ENCODE measurements at regions not wholly inside any gene's neighbourhood (a gene's known extent, or its start where the extent isn't known, plus 50 kb on each side); places are given as distances from the start of the nearest gene placed in this dataset.
A peak's percentile ranks its signal among the peaks of the same experiment; 100 is the strongest.

- no peak for FAIRE-seq
- CTCF ChIA-PET (ENCODE audit: partially characterized antibody), result interaction anchor here (0.7 to 2.6 kb wide), 10 partner anchors 8 to 277 kb away, joined by 3 to 16 read pairs (median 4); no protein-coding TSS in a partner anchor
- TF ChIP-seq CTCF (IDR thresholded peaks at IDR 0.05; ENCODE audit: control extremely low read depth in 1 of 3, insufficient read depth in 1 of 3, low read depth in 1 of 3, low read length in 3 of 3) (peak; percentile 32 to 36 (median 32)), CHD1 (IDR thresholded peaks at IDR 0.05; ENCODE audit: low read depth, low read length) (no peak)
These were observed 170.5 kb upstream of the RGS17 start for GRCh38 chr6:153301602-153302001.

More at GRCh38 chr6:153301602-153302001, 170.5 kb upstream of the RGS17 start:
- peaks cover 0 to 2% (median 0%) of the 10 kb centered on the region in 4 experiments; a peak in 1 of 7 replicates for H3K4me1 ChIP-seq (replicated peaks in 1 of 4; ENCODE audit: control insufficient read depth in 3 of 4, insufficient read depth in 4 of 4, low read length in 3 of 4)
- H4K5ac ChIP-seq (ENCODE audit: insufficient read length, low read depth, low read length), result no peak overlapping the region
- no peak overlapping the region for H3K18ac ChIP-seq (ENCODE audit: extremely low read depth, low read length)
- no peak overlapping the region for H3K9ac ChIP-seq (replicated peaks in 1 of 4; ENCODE audit: extremely low read depth in 1 of 4, low read depth in 3 of 4, low read length in 3 of 4)
- H3K79me2 ChIP-seq (ENCODE audit: control insufficient read depth in 1 of 2, insufficient read depth in 2 of 2, low read length in 2 of 2), result no peaks in the 10 kb centered on the region
- H3K4me3 ChIP-seq (ENCODE audit: extremely low read depth in 1 of 4, insufficient read depth in 2 of 4, low read depth in 3 of 4, low read length in 4 of 4), result no peak overlapping the region
- no peak overlapping the region for H3K23ac ChIP-seq (ENCODE audit: insufficient read length)
- no peak overlapping the region for H4K91ac ChIP-seq (replicated peaks; ENCODE audit: insufficient read length, low read length)
- H2BK12ac ChIP-seq (ENCODE audit: low read depth, low read length), result no peak overlapping the region
- POLR2A ChIA-PET (ENCODE audit: partially characterized antibody), result no interaction called here
- peak in 1 of 2 experiments; percentile 50 for DNase-seq (ENCODE audit: low read depth in 1 of 2, low spot score in 2 of 2)
- no peak overlapping the region for H2BK120ac ChIP-seq (replicated peaks; ENCODE audit: low read depth, low read length)
- H2BK20ac ChIP-seq (ENCODE audit: low read length), result no peak overlapping the region
- no peaks in the 10 kb centered on the region for H3K79me1 ChIP-seq (ENCODE audit: low read depth, low read length)
- no peaks in the 10 kb centered on the region for H3K9me3 ChIP-seq (ENCODE audit: insufficient read depth in 2 of 2, low read depth in 1 of 2, low read length in 1 of 2)
- no peaks in the 10 kb centered on the region for H3K23me2 ChIP-seq (ENCODE audit: low read depth, low read length)
- H2AFZ ChIP-seq (ENCODE audit: low read length), result peak overlapping the region; percentile 92
- no peak overlapping the region for H2BK15ac ChIP-seq (ENCODE audit: low read length)
- no peak overlapping the region for H3K4me2 ChIP-seq (ENCODE audit: insufficient read depth in 1 of 2, low read depth in 2 of 2, low read length in 2 of 2)
- H4K8ac ChIP-seq (ENCODE audit: extremely low read depth, insufficient read depth, low read length), result no peak overlapping the region
- no peaks in the 10 kb centered on the region for H3K36me3 ChIP-seq (ENCODE audit: control insufficient read depth in 2 of 4, insufficient read depth in 4 of 4, low read length in 3 of 4)
- H2AK5ac ChIP-seq (ENCODE audit: low read depth, low read length), result no peak overlapping the region
- no peak overlapping the region for H2BK5ac ChIP-seq (ENCODE audit: low read depth, low read length)
- 77% methylated on average over 6 of the region's 6 CpGs; no CpG with 5 or more reads in 1 of the 2 experiments for WGBS, 2 experiments (ENCODE audit: extremely low coverage in 1 of 2, insufficient coverage in 1 of 2, insufficient read length in 1 of 2, insufficient replicate concordance in 2 of 2, low coverage in 1 of 2, low lambda C conversion rate in 2 of 2, missing lambda C conversion rate in 1 of 2)
- H3K4ac ChIP-seq (replicated peaks; ENCODE audit: insufficient read length, low read depth, low read length), result no peak overlapping the region
- H4K20me1 ChIP-seq (replicated peaks in 1 of 2; ENCODE audit: control insufficient read depth in 1 of 2, insufficient read depth in 2 of 2, low read length in 2 of 2), result no peaks in the 10 kb centered on the region
- no peaks in the 10 kb centered on the region for H3K27me3 ChIP-seq (replicated peaks in 1 of 4; ENCODE audit: control insufficient read depth in 3 of 4, extremely low read depth in 1 of 4, insufficient read depth in 3 of 4, low read length in 3 of 4)
- H3K14ac ChIP-seq (ENCODE audit: insufficient read length), result no peak overlapping the region
- H3K56ac ChIP-seq (replicated peaks; ENCODE audit: insufficient read length, low read depth, low read length), result no peak overlapping the region
- no peak overlapping the region for H3K27ac ChIP-seq (ENCODE audit: low read depth, low read length)
